Cardiac fibroblast (primary cell): ENCODE measurements at regions not wholly inside any gene's neighbourhood (a gene's known extent, or its start where the extent isn't known, plus 50 kb on each side); places are given as distances from the start of the nearest gene placed in this dataset.

Experiments
- DNase-seq, 2 donors: peaks; one replicate each; pipeline versions ENCODE4 v3.0.0 to v3.0.0-alpha.2; 2010; ENCODE audit warnings: low read depth in 2 of 2
- H3K4me3 ChIP-seq, 2 donors: replicated peaks in 1 of 2; 1 replicate in 1 of 2; 2 replicates in 1 of 2; pipeline ENCODE4 v1.5.1; 2011; ENCODE audit warnings: low read depth in 2 of 2, low read length in 2 of 2, mild to moderate bottlenecking in 2 of 2, moderate library complexity in 1 of 2
- TF ChIP-seq, protein P1 (sequence below): IDR thresholded peaks from one replicate; pipeline ENCODE4 v1.5.1; 2011; ENCODE audit warnings: low read depth, mild to moderate bottlenecking, low read length, inconsistent platforms

DNA sequence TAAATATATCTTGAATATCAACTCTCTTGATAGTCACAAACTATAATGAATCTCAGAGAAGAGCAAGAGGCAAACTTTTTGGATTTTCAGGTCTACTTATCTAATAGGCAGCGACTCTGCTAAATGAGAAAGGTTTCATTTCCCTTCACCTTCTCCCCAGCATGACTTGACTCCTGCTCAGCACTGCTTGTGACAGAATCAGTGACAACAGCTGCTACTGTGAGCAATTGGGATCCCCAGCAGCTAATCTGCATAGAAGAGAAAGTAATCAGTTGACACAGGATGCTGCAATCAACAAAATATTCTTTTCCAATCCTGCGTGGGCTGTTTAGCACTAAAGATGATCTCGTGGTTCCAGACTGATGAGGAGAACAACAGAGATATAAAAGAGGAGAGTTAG, 205.5 kb downstream of the MMUT start:
- H3K4me3 ChIP-seq: no peak overlapping the region
- TF ChIP-seq, protein P1, sequence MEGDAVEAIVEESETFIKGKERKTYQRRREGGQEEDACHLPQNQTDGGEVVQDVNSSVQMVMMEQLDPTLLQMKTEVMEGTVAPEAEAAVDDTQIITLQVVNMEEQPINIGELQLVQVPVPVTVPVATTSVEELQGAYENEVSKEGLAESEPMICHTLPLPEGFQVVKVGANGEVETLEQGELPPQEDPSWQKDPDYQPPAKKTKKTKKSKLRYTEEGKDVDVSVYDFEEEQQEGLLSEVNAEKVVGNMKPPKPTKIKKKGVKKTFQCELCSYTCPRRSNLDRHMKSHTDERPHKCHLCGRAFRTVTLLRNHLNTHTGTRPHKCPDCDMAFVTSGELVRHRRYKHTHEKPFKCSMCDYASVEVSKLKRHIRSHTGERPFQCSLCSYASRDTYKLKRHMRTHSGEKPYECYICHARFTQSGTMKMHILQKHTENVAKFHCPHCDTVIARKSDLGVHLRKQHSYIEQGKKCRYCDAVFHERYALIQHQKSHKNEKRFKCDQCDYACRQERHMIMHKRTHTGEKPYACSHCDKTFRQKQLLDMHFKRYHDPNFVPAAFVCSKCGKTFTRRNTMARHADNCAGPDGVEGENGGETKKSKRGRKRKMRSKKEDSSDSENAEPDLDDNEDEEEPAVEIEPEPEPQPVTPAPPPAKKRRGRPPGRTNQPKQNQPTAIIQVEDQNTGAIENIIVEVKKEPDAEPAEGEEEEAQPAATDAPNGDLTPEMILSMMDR: no peak
- DNase-seq: no peak

DNA sequence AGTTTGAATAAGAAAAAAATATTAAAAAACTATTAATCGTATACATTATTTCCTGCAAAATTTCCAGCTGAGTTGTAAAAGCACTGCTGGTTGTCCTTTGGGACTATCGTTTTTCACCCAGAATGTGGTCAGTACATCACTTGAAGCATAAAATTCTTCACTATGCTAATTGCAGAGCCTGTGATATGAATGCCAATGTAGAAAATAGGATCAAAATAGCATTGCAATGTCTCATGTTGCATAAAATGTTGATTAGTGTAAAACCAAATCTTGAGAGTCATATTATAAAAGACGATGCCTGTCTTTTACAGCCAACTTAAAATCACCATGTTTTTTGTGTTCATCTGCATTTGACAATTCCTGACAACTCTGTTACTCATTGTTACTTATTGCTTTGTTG, 207.7 kb downstream of the MMUT start:
- no peak for DNase-seq
- H3K4me3 ChIP-seq: no peak overlapping the region
- TF ChIP-seq, protein P1: no peak

DNA sequence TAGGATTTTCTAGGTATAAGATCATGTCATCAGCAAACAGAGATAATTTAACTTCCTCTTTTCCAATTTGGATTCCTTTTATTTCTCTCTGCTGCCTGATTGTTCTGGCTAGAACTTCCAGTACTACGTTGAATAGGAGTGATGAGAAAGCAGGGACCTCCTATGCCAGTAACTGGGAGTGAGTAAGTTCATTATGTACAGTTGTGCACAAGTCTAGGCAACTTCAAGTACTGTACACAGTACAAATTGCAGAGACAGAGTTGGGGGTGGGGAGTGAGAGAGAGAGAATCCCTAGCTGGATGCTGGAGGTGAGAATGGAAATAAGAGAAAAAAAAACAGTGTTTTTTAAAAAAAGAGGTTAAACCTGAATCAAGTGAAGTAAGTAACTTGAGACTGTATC, 210.2 kb downstream of the MMUT start:
- DNase-seq: peak in 1 of 2 donors; percentile 8
- no peak overlapping the region for H3K4me3 ChIP-seq
- TF ChIP-seq, protein P1: no peak

DNA sequence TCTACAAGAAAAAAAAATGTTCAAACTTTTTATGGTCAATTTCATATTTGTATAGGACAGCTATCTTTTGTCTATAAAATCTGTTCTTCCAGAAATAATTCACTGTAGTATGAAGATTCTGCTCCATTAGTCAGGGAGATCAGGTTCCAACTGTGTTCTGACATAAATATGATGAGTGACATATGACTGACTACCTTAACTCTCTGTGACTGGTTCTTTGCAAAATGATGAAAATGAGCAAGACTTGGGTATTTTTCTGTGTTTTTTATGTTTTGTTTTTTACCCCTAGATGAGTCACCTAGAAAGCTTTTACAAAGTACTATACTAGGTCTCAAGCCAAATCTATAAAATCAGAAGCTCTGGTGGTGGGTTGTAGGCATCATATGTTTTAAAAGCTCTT, 229.6 kb downstream of the MMUT start:
- DNase-seq: no peak
- TF ChIP-seq, protein P1: no peak
- H3K4me3 ChIP-seq: no peak overlapping the region

DNA sequence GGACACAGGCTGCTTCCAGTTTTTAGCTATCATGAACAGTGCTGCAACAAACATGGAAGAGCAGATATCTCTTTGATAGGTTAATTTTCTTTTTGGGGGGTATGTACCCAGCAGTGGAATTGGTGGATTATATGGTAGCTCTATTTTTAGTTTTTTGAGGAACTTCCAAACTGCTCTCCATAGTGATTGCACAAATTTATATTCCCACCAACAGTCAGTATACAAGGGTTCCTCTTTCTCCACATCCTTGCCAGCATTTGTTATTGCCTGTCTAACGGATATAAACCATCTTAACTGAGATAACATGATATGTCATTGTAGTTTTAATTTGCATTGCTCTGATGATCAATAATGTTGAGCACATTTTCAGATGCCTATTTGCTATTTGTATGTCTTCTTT, 237.6 kb downstream of the MMUT start:
- DNase-seq: no peak

DNA sequence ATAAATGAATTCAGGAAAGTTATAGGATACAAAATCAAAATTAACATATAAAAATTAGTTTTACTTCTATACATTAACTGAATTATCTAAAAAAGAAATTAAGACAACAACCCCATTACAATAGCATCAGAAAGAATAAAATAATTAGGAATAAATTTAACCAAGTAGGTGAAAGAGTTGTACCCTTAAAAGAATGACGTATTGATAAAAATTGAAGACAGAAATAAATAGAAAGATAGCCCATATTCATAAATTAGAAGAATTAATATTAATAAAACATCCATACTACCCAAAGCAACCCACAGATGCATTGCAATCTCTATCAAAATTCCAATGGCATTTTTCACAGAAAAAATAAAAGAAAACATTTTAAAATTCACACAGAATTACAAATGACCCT, 242.8 kb downstream of the MMUT start:
- DNase-seq: no peak
- H3K4me3 ChIP-seq: no peak overlapping the region
- TF ChIP-seq, protein P1: no peak

More for the DNA sequence above, 237.6 kb downstream of the MMUT start:
- H3K4me3 ChIP-seq: no peak overlapping the region
- TF ChIP-seq, protein P1: no peak

DNA sequence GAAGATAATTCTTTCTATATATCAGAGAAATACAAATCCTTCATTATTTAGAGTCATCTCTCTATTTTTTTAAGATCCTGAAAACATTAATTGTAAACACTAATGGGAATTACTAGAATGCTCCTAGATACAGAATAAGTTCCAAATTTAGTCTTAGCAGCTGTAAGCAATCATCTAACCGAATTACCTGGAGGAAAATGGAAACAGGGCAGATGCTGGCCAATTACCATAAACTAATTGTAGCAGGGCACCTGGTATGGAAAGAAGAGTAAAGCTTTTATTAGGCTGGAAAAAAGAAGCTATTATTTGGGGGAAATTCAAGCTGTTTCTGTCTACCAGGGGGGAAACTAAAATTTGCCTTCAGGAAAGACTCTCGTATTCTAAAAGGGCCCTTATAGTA, 257.5 kb downstream of the MMUT start:
- H3K4me3 ChIP-seq: no peak overlapping the region
- TF ChIP-seq, protein P1: no peak
- no peak for DNase-seq
